GM21528 (cell line): ENCODE measurements at regions not wholly inside any gene's neighbourhood (a gene's known extent, or its start where the extent isn't known, plus 50 kb on each side); places are given as distances from the start of the nearest gene placed in this dataset.

Experiments used
- ATAC-seq: cut with Tn5 transposase; IDR thresholded peaks from one replicate; pipeline ENCODE4 v1.9.1; 2021; ENCODE audit warnings: mild to moderate bottlenecking, moderate library complexity; ENCODE audit not compliant: unreplicated experiment, low FRiP score

- no peak for ATAC-seq
Observed at GRCh38 chr3:181457190-181457589, 254.5 kb upstream of the SOX2 start.

- ATAC-seq, result no peak
Observed at GRCh38 chr3:181455276-181455675, 256.4 kb upstream of the SOX2 start.

- no peak for ATAC-seq
Observed at GRCh38 chr3:181454451-181455027, 257.2 kb upstream of the SOX2 start.

- ATAC-seq, result no peak
Observed at GRCh38 chr3:181446741-181447140, 265.0 kb upstream of the SOX2 start.

- ATAC-seq, result no peak
Observed at GRCh38 chr3:181442066-181442465, 269.7 kb upstream of the SOX2 start.

GRCh38 chr3:181432992-181433391 is 278.7 kb upstream of the SOX2 start:
- no peak for ATAC-seq

- no peak for ATAC-seq
Observed at GRCh38 chr3:181431748-181432147, 280.0 kb upstream of the SOX2 start.

GRCh38 chr3:181425074-181425473 is 286.7 kb upstream of the SOX2 start:
- ATAC-seq, result no peak

- no peak for ATAC-seq
Observed at GRCh38 chr3:181418233-181418632, 293.5 kb upstream of the SOX2 start.

- no peak for ATAC-seq
Observed at GRCh38 chr3:181417748-181418147, 294.0 kb upstream of the SOX2 start.

- no peak for ATAC-seq
Observed at GRCh38 chr3:181410870-181411269, 300.9 kb upstream of the SOX2 start.

GRCh38 chr3:181403876-181404660 is 307.7 kb upstream of the SOX2 start:
- no peak for ATAC-seq

GRCh38 chr3:181402347-181402746 is 309.4 kb upstream of the SOX2 start:
- no peak for ATAC-seq

GRCh38 chr3:181384970-181385369 is 326.8 kb upstream of the SOX2 start:
- ATAC-seq, result no peak

- no peak for ATAC-seq
Observed at GRCh38 chr3:181383760-181384159, 328.0 kb upstream of the SOX2 start.

GRCh38 chr3:181383201-181383600 is 328.5 kb upstream of the SOX2 start:
- ATAC-seq, result no peak

- ATAC-seq, result no peak
Observed at GRCh38 chr3:181382656-181383055, 329.1 kb upstream of the SOX2 start.

- ATAC-seq, result no peak
Observed at GRCh38 chr3:181379278-181379677, 332.4 kb upstream of the SOX2 start.

GRCh38 chr3:181369637-181370036 is 342.1 kb upstream of the SOX2 start:
- no peak for ATAC-seq

GRCh38 chr3:181363231-181363630 is 348.5 kb upstream of the SOX2 start:
- no peak for ATAC-seq

GRCh38 chr3:181362378-181362777 is 349.3 kb upstream of the SOX2 start:
- no peak for ATAC-seq

GRCh38 chr3:181358562-181358961 is 353.2 kb upstream of the SOX2 start:
- no peak for ATAC-seq
